Activated CD4-positive, alpha-beta T cell treated with anti-CD3 and anti-CD28 coated beads, Interleukin-2, Interleukin-4, amounts not matched to agents 100 ng/mL and 50 ng/mL, durations not matched to agents 16 hours and 8 hours (primary cell): ENCODE measurements at regions not wholly inside any gene's neighbourhood (a gene's known extent, or its start where the extent isn't known, plus 50 kb on each side); places are given as distances from the start of the nearest gene placed in this dataset.
"Not testable (repeated sequence)": the region's sequence is repeated elsewhere in the genome, so short reads cannot be mapped to it uniquely, and the experiment has no call there.

Experiments used
- DNase-seq: peaks from one replicate; pipeline ENCODE4 v3.0.0-alpha.2; 2020; ENCODE audit warnings: low spot score

GRCh38 chr12:18794000-18794399 lies 56.1 kb downstream of the CAPZA3 start:
- no peak for DNase-seq

- no peak for DNase-seq
These were observed 59.7 kb downstream of the CAPZA3 start for GRCh38 chr12:18797604-18798003.

- no peak for DNase-seq
These were observed 60.8 kb downstream of the CAPZA3 start for GRCh38 chr12:18798535-18799361.

- DNase-seq: no peak
These were observed 61.6 kb downstream of the CAPZA3 start for GRCh38 chr12:18799561-18799960.

GRCh38 chr12:18805516-18806248 lies 67.8 kb downstream of the CAPZA3 start:
- no peak for DNase-seq

- no peak for DNase-seq
These were observed 69.8 kb downstream of the CAPZA3 start for GRCh38 chr12:18807714-18808113.

GRCh38 chr12:18808221-18808620 lies 70.3 kb downstream of the CAPZA3 start:
- DNase-seq: no peak

- no peak for DNase-seq
These were observed 72.8 kb downstream of the CAPZA3 start for GRCh38 chr12:18810537-18811253.

- DNase-seq: no peak
These were observed 73.4 kb downstream of the CAPZA3 start for GRCh38 chr12:18811273-18811672.

GRCh38 chr12:18813753-18814152 lies 75.8 kb downstream of the CAPZA3 start:
- DNase-seq: no peak

GRCh38 chr12:18818579-18819268 lies 80.8 kb downstream of the CAPZA3 start:
- DNase-seq: no peak

GRCh38 chr12:18819484-18819883 lies 81.6 kb downstream of the CAPZA3 start:
- DNase-seq: no peak

- no peak for DNase-seq
These were observed 85.5 kb downstream of the CAPZA3 start for GRCh38 chr12:18823461-18823860.

- DNase-seq: no peak
These were observed 86.4 kb downstream of the CAPZA3 start for GRCh38 chr12:18824287-18824686.

GRCh38 chr12:18825138-18825537 lies 87.2 kb downstream of the CAPZA3 start:
- no peak for DNase-seq

- no peak for DNase-seq
These were observed 90.0 kb downstream of the CAPZA3 start for GRCh38 chr12:18827913-18828312.

GRCh38 chr12:18828483-18828882 lies 90.6 kb downstream of the CAPZA3 start:
- DNase-seq: no peak

- no peak for DNase-seq
These were observed 91.1 kb downstream of the CAPZA3 start for GRCh38 chr12:18828987-18829386.

- not testable (repeated sequence) for DNase-seq
These were observed 95.0 kb downstream of the CAPZA3 start for GRCh38 chr12:18832932-18833331.

GRCh38 chr12:18837025-18837424 lies 99.1 kb downstream of the CAPZA3 start:
- no peak for DNase-seq

GRCh38 chr12:18837505-18837904 lies 99.6 kb downstream of the CAPZA3 start:
- no peak for DNase-seq

- DNase-seq: not testable (repeated sequence)
These were observed 103.1 kb downstream of the CAPZA3 start for GRCh38 chr12:18840997-18841396.
